Colon (tissue), 2 donors: ENCODE measurements at regions not wholly inside any gene's neighbourhood (a gene's known extent, or its start where the extent isn't known, plus 50 kb on each side); places are given as distances from the start of the nearest gene placed in this dataset.

ENCODE experiments used
- FAIRE-seq: peaks from 2 replicates; lab custom pipeline; 2012; peaks lifted over from hg19 to GRCh38; lab: Jason Lieb, UNC
- donor health status: control.
- donor health status: control.

GRCh38 chr1:234879147-234880080 lies 249.2 kb downstream of the TOMM20 start:
- FAIRE-seq, result no peak

- no peak for FAIRE-seq
Measured at GRCh38 chr1:234878288-234878687, 250.3 kb downstream of the TOMM20 start.

- FAIRE-seq, result no peak
Measured at GRCh38 chr1:234877761-234878160, 250.9 kb downstream of the TOMM20 start.

- FAIRE-seq, result no peak
Measured at GRCh38 chr1:234875953-234876855, 252.4 kb downstream of the TOMM20 start.

GRCh38 chr1:234875328-234875952 lies 253.2 kb downstream of the TOMM20 start:
- FAIRE-seq, result no peak

- no peak for FAIRE-seq
Measured at GRCh38 chr1:234874291-234875288, 254.0 kb downstream of the TOMM20 start.

- FAIRE-seq, result no peak
Measured at GRCh38 chr1:234871710-234872271, 256.8 kb downstream of the TOMM20 start.

- FAIRE-seq, result no peak
Measured at GRCh38 chr1:234871039-234871709, 257.5 kb downstream of the TOMM20 start.

GRCh38 chr1:234870020-234870981 lies 258.3 kb downstream of the TOMM20 start:
- FAIRE-seq, result no peak

- FAIRE-seq, result no peak
Measured at GRCh38 chr1:234869182-234870019, 259.2 kb downstream of the TOMM20 start.

- FAIRE-seq, result no peak
Measured at GRCh38 chr1:234868296-234869147, 258.5 kb upstream of the IRF2BP2 start.

GRCh38 chr1:234866007-234866866 lies 256.3 kb upstream of the IRF2BP2 start:
- FAIRE-seq, result no peak

GRCh38 chr1:234865171-234866006 lies 255.4 kb upstream of the IRF2BP2 start:
- no peak for FAIRE-seq

GRCh38 chr1:234864116-234864515 lies 254.1 kb upstream of the IRF2BP2 start:
- FAIRE-seq, result no peak

GRCh38 chr1:234863551-234863971 lies 253.6 kb upstream of the IRF2BP2 start:
- FAIRE-seq, result no peak
